ENCODE measurements at regions not wholly inside any gene's neighbourhood (a gene's known extent, or its start where the extent isn't known, plus 50 kb on each side); places are given as distances from the start of the nearest gene placed in this dataset.

GRCh38 chr6:27098956-27099355 is 148.5 kb upstream of the PRSS16 start:
- no peak for FAIRE-seq
- DNase-seq (ENCODE audit: low read depth) = no peak
- no peak overlapping the region for H2AFZ ChIP-seq (ENCODE audit: low read depth, low read length)
- no peaks in the 10 kb centered on the region for H3K79me2 ChIP-seq (ENCODE audit: insufficient read depth, low read length)
- no peak overlapping the region for H3K4me3 Mint-ChIP-seq (ENCODE audit: unreplicated experiment)
- H3K4me2 ChIP-seq (ENCODE audit: low read length) = no peak overlapping the region
- no peak overlapping the region for H3K9ac ChIP-seq (ENCODE audit: low read length)
- H3K36me3 ChIP-seq (ENCODE audit: insufficient read depth, low read length) = no peaks in the 10 kb centered on the region
- H3K36me3 Mint-ChIP-seq (ENCODE audit: low read depth, unreplicated experiment) = no peaks in the 10 kb centered on the region
- peaks cover 6% of the 10 kb centered on the region for H3K27me3 Mint-ChIP-seq (ENCODE audit: low read depth, unreplicated experiment)
- no peak overlapping the region for H3K27ac Mint-ChIP-seq (ENCODE audit: unreplicated experiment)
- H3K4me1 Mint-ChIP-seq (ENCODE audit: low read depth, unreplicated experiment) = no peaks in the 10 kb centered on the region
- no peaks in the 10 kb centered on the region for H3K9me3 ChIP-seq (ENCODE audit: insufficient read depth, low read depth, low read length)
- no peaks in the 10 kb centered on the region for H3K9me3 Mint-ChIP-seq (ENCODE audit: unreplicated experiment)
- no peak for TF ChIP-seq CTCF (IDR thresholded peaks at IDR 0.05; ENCODE audit: insufficient read depth, low read depth, low read length)
- no peak for TF ChIP-seq EZH2 (IDR thresholded peaks at IDR 0.05; ENCODE audit: insufficient read depth, low read length)
- H3K27ac ChIP-seq (ENCODE audit: low read depth, low read length) = no peak overlapping the region
- H4K20me1 ChIP-seq (ENCODE audit: insufficient read depth, low read length) = no peaks in the 10 kb centered on the region
- H3K4me1 ChIP-seq (ENCODE audit: insufficient read depth, low read length) = peaks cover 6% of the 10 kb centered on the region
- H3K27me3 ChIP-seq (ENCODE audit: insufficient read depth, low read length) = peaks cover 4% of the 10 kb centered on the region
- no peak overlapping the region for H3K4me3 ChIP-seq (ENCODE audit: insufficient read depth, low read depth, low read length)

GRCh38 chr6:27100921-27101320 is 146.6 kb upstream of the PRSS16 start:
- TF ChIP-seq EZH2 (IDR thresholded peaks at IDR 0.05; ENCODE audit: insufficient read depth, low read length) (no peak), CTCF (IDR thresholded peaks at IDR 0.05; ENCODE audit: insufficient read depth, low read depth, low read length) (no peak)
- DNase-seq (ENCODE audit: low read depth) (no peak), FAIRE-seq (no peak)
- no peaks in the 10 kb centered on the region for H4K20me1 ChIP-seq (ENCODE audit: insufficient read depth, low read length)
- H3K36me3 ChIP-seq (ENCODE audit: insufficient read depth, low read length) = no peaks in the 10 kb centered on the region
- H3K9me3 ChIP-seq (ENCODE audit: insufficient read depth, low read depth, low read length) = no peaks in the 10 kb centered on the region
- H3K9me3 Mint-ChIP-seq (ENCODE audit: unreplicated experiment) = no peaks in the 10 kb centered on the region
- peaks cover 4% of the 10 kb centered on the region for H3K27me3 ChIP-seq (ENCODE audit: insufficient read depth, low read length)
- no peak overlapping the region for H3K27ac Mint-ChIP-seq (ENCODE audit: unreplicated experiment)
- H3K4me1 ChIP-seq (ENCODE audit: insufficient read depth, low read length) = peaks cover 6% of the 10 kb centered on the region
- H2AFZ ChIP-seq (ENCODE audit: low read depth, low read length) = no peak overlapping the region
- peaks cover 8% of the 10 kb centered on the region for H3K27me3 Mint-ChIP-seq (ENCODE audit: low read depth, unreplicated experiment)
- H3K9ac ChIP-seq (ENCODE audit: low read length) = no peak overlapping the region
- H3K4me3 ChIP-seq (ENCODE audit: insufficient read depth, low read depth, low read length) = no peak overlapping the region
- no peak overlapping the region for H3K4me2 ChIP-seq (ENCODE audit: low read length)
- H3K36me3 Mint-ChIP-seq (ENCODE audit: low read depth, unreplicated experiment) = no peaks in the 10 kb centered on the region
- H3K27ac ChIP-seq (ENCODE audit: low read depth, low read length) = no peak overlapping the region
- H3K4me3 Mint-ChIP-seq (ENCODE audit: unreplicated experiment) = no peak overlapping the region
- H3K4me1 Mint-ChIP-seq (ENCODE audit: low read depth, unreplicated experiment) = no peaks in the 10 kb centered on the region
- H3K79me2 ChIP-seq (ENCODE audit: insufficient read depth, low read length) = no peaks in the 10 kb centered on the region

GRCh38 chr6:27101824-27102223 is 145.7 kb upstream of the PRSS16 start:
- Histone ChIP-seq H3K9me3 (ENCODE audit: insufficient read depth, low read depth, low read length) (no peaks in the 10 kb centered on the region), H3K36me3 (ENCODE audit: insufficient read depth, low read length) (no peaks in the 10 kb centered on the region), H3K4me1 (ENCODE audit: insufficient read depth, low read length) (peaks cover under 1% of the 10 kb centered on the region), H3K9ac (ENCODE audit: low read length) (no peak overlapping the region), H3K79me2 (ENCODE audit: insufficient read depth, low read length) (no peaks in the 10 kb centered on the region), H3K27ac (ENCODE audit: low read depth, low read length) (no peak overlapping the region), H2AFZ (ENCODE audit: low read depth, low read length) (no peak overlapping the region), H4K20me1 (ENCODE audit: insufficient read depth, low read length) (no peaks in the 10 kb centered on the region), H3K27me3 (ENCODE audit: insufficient read depth, low read length) (no peaks in the 10 kb centered on the region), H3K4me3 (ENCODE audit: insufficient read depth, low read depth, low read length) (no peak overlapping the region), H3K4me2 (ENCODE audit: low read length) (no peak overlapping the region)
- no peak for DNase-seq (ENCODE audit: low read depth)
- H3K9me3 Mint-ChIP-seq (ENCODE audit: unreplicated experiment) = no peaks in the 10 kb centered on the region
- TF ChIP-seq CTCF (IDR thresholded peaks at IDR 0.05; ENCODE audit: insufficient read depth, low read depth, low read length) (no peak), EZH2 (IDR thresholded peaks at IDR 0.05; ENCODE audit: insufficient read depth, low read length) (no peak)
- H3K4me1 Mint-ChIP-seq (ENCODE audit: low read depth, unreplicated experiment) = no peaks in the 10 kb centered on the region
- no peak overlapping the region for H3K4me3 Mint-ChIP-seq (ENCODE audit: unreplicated experiment)
- FAIRE-seq = no peak
- H3K27me3 Mint-ChIP-seq (ENCODE audit: low read depth, unreplicated experiment) = peaks cover 8% of the 10 kb centered on the region
- no peaks in the 10 kb centered on the region for H3K36me3 Mint-ChIP-seq (ENCODE audit: low read depth, unreplicated experiment)
- H3K27ac Mint-ChIP-seq (ENCODE audit: unreplicated experiment) = no peak overlapping the region

Measured in astrocyte (in vitro differentiated cells and primary cell).